ENCODE measurements at regions not wholly inside any gene's neighbourhood (a gene's known extent, or its start where the extent isn't known, plus 50 kb on each side); places are given as distances from the start of the nearest gene placed in this dataset.

DNA sequence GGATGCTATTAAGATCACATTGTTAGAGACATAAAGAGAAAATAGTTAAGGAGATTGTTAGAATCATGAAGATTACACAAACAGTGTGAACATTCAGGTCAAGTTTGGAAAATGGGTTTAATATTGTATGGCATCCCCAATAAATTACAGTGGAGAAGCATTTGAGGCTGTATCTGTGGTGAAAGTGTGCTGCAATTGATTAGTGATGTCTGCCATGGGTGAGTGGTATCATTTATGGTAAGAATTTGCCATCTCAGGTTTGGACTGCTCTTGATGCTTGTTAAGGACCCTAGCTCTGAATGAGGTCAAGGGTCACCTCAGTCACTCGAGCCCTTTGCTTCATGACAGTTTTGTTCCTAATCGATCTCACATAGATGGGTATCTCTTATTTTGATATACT, 265.7 kb upstream of the SRRM4 start:
- Histone ChIP-seq H3K9me3 (replicated peaks in 1 of 3) (no peaks in the 10 kb centered on the region), H3K4me3 (no peak overlapping the region), H3K4me1 (replicated peaks in 1 of 2) (no peaks in the 10 kb centered on the region), H3K27me3 (peaks cover 9% of the 10 kb centered on the region), H3K36me3 (replicated peaks in 1 of 2) (no peaks in the 10 kb centered on the region), H3K27ac (no peak overlapping the region)
- TF ChIP-seq POLR2A (IDR thresholded peaks at IDR 0.05), result no peak
- TF ChIP-seq, protein P1, sequence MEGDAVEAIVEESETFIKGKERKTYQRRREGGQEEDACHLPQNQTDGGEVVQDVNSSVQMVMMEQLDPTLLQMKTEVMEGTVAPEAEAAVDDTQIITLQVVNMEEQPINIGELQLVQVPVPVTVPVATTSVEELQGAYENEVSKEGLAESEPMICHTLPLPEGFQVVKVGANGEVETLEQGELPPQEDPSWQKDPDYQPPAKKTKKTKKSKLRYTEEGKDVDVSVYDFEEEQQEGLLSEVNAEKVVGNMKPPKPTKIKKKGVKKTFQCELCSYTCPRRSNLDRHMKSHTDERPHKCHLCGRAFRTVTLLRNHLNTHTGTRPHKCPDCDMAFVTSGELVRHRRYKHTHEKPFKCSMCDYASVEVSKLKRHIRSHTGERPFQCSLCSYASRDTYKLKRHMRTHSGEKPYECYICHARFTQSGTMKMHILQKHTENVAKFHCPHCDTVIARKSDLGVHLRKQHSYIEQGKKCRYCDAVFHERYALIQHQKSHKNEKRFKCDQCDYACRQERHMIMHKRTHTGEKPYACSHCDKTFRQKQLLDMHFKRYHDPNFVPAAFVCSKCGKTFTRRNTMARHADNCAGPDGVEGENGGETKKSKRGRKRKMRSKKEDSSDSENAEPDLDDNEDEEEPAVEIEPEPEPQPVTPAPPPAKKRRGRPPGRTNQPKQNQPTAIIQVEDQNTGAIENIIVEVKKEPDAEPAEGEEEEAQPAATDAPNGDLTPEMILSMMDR (IDR thresholded peaks at IDR 0.05), result no peak
- no peak for DNase-seq
- 49 to 72% (median 71%) methylated on average over 2 of the region's 2 CpGs for WGBS, 4 donors
- intact Hi-C loops (cut with DNase I), result no loop called here

DNA sequence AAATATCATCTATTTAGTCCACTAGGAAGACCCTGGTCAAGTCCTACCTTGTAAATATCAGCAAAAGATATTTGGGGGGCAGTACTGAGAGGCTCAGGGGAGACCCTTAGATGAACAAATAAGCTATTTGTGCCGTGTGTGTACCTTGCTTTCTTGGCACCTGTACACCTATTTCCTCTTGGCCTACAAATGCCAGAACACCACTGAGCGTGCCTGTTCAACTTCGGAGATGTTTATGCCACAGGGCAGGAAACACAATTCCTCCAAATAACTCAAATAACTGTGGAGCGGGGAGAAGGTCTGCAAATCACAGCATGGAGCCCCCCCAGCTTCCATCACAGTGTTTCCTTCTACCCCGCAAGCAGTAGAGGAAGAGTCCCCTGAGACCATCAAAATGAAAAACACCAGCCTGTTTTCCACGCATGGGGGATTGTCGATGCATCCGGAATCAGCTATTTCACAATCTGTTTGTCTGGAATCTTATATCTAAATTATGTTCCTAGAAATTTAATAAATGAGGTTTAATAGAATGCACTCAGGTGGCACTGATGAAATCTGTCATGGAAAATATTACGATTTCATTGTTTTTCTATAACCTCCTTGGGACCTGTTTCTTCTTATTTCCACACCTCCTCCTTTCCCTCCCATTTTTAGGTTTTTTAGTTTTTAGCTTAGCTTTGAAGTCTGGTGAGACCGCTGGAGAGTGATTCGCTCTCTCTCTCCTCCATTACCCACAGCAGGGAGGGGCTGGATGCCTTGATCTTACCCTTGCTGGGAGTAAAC, 254.0 kb upstream of the SRRM4 start:
- intact Hi-C loops (cut with DNase I), result no loop called here
- no peak overlapping the region for H3K4me3 ChIP-seq
- H3K9me3 ChIP-seq (replicated peaks in 1 of 3), result no peaks in the 10 kb centered on the region
- H3K27me3 ChIP-seq, result no peaks in the 10 kb centered on the region
- WGBS, 4 donors, result 63 to 80% (median 67%) methylated on average over 11 of the region's 11 CpGs
- no peak for TF ChIP-seq POLR2A (IDR thresholded peaks at IDR 0.05)
- TF ChIP-seq, protein P1 (IDR thresholded peaks at IDR 0.05), result no peak
- H3K4me1 ChIP-seq (replicated peaks in 1 of 2), result no peaks in the 10 kb centered on the region
- no peak overlapping the region for H3K27ac ChIP-seq
- DNase-seq, result no peak
- no peaks in the 10 kb centered on the region for H3K36me3 ChIP-seq (replicated peaks in 1 of 2)

GRCh38 chr12:118727979-118728366, 253.4 kb upstream of the SRRM4 start:
- WGBS, 4 donors, result 72 to 79% (median 74%) methylated on average over 3 of the region's 3 CpGs

DNA sequence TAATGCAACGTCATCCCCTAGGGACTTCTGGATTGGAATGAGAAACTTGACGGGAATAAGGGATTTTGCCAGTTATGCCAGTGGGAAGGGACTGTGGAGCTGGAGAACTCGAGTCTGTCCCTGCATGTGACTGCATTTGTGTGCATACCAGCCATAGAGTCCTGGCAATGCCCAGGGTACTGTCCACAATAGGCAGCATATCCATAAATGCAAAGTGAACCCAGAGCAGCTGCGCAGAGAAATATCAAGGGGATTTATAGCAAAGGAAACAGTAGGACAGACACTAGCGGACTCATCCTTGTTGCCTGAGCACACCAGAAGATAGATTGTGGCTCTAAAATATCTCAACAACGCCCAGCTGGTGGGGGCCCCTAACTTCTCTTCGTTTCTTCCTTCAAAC, 247.1 kb upstream of the SRRM4 start:
- H3K27ac ChIP-seq, result no peak overlapping the region
- no peaks in the 10 kb centered on the region for H3K4me1 ChIP-seq (replicated peaks in 1 of 2)
- no peaks in the 10 kb centered on the region for H3K27me3 ChIP-seq
- TF ChIP-seq POLR2A (IDR thresholded peaks at IDR 0.05), result no peak
- TF ChIP-seq, protein P1 (IDR thresholded peaks at IDR 0.05), result no peak
- DNase-seq, result no peak
- intact Hi-C loops (cut with DNase I), result no loop called here
- H3K9me3 ChIP-seq (replicated peaks in 1 of 3), result no peaks in the 10 kb centered on the region
- H3K36me3 ChIP-seq (replicated peaks in 1 of 2), result no peaks in the 10 kb centered on the region
- no peak overlapping the region for H3K4me3 ChIP-seq
- WGBS, 4 donors, result 39 to 46% (median 41%) methylated on average over 7 of the region's 7 CpGs

More at GRCh38 chr12:118727979-118728366, 253.4 kb upstream of the SRRM4 start:
- intact Hi-C loops (cut with DNase I), result no loop called here
- H3K27ac ChIP-seq, result no peak overlapping the region
- no peaks in the 10 kb centered on the region for H3K4me1 ChIP-seq (replicated peaks in 1 of 2)
- peak in 1 of 7 donors; percentile 51 for DNase-seq
- no peak overlapping the region for H3K4me3 ChIP-seq
- H3K27me3 ChIP-seq, result no peaks in the 10 kb centered on the region
- TF ChIP-seq, protein P1 (IDR thresholded peaks at IDR 0.05), result no peak
- no peak for TF ChIP-seq POLR2A (IDR thresholded peaks at IDR 0.05)
- no peaks in the 10 kb centered on the region for H3K36me3 ChIP-seq (replicated peaks in 1 of 2)
- H3K9me3 ChIP-seq (replicated peaks in 1 of 3), result no peaks in the 10 kb centered on the region
